MM.1S (cell line): ENCODE measurements at regions not wholly inside any gene's neighbourhood (a gene's known extent, or its start where the extent isn't known, plus 50 kb on each side); places are given as distances from the start of the nearest gene placed in this dataset.

Experiments used
- CTCF ChIP-seq: fragments of 300-600 bp; sonication (generic); IDR thresholded peaks from 2 replicates; pipeline ENCODE4 v1.5.1; 2016; ENCODE audit warnings: antibody characterized with exemption, low read length, mixed read lengths
- EZH2 ChIP-seq: fragments of 300-600 bp; sonication (generic); optimal IDR thresholded peaks from 2 replicates; pipeline ENCODE3; 2017; ENCODE audit warnings: low read depth, mild to moderate bottlenecking, antibody characterized with exemption, low read length, mixed read lengths

GRCh38 chrX:124993735-124994134 is 325.9 kb upstream of the TEX13C start:
- TF ChIP-seq CTCF = no peak
- no peak for TF ChIP-seq EZH2
